Smooth muscle cell (in vitro differentiated cells): ENCODE measurements at regions not wholly inside any gene's neighbourhood (a gene's known extent, or its start where the extent isn't known, plus 50 kb on each side); places are given as distances from the start of the nearest gene placed in this dataset.
A peak's percentile ranks its signal among the peaks of the same experiment; 100 is the strongest.

Experiments used
- DNase-seq: peaks from one replicate; lab custom pipeline; 2025; ENCODE audit not compliant: unreplicated experiment; lab: John Stamatoyannopoulos, UW
- H2AFZ ChIP-seq: fragments of 200-600 bp; sonication (generic); 2 replicates; pipeline ENCODE4 v1.6.0; 2016; ENCODE audit warnings: antibody characterized with exemption, low read depth, mild to moderate bottlenecking
- H3F3A ChIP-seq: fragments of 200-600 bp; sonication (generic); 2 replicates; pipeline ENCODE4 v1.6.0; 2017; ENCODE audit warnings: antibody characterized with exemption, low read depth
- H3K27ac ChIP-seq: fragments of 200-600 bp; sonication (generic); 2 replicates; pipeline ENCODE4 v1.5.1; 2016; ENCODE audit warnings: low read depth, mild to moderate bottlenecking
- H3K27me3 ChIP-seq: fragments of 200-600 bp; sonication (generic); 2 replicates; pipeline ENCODE4 v1.6.1; 2016; ENCODE audit warnings: low read depth, mild to moderate bottlenecking
- H3K36me3 ChIP-seq: fragments of 200-600 bp; sonication (generic); 2 replicates; pipeline ENCODE4 v1.5.1; 2016; ENCODE audit warnings: low read depth
- H3K4me1 ChIP-seq: fragments of 200-600 bp; sonication (generic); 2 replicates; pipeline ENCODE4 v1.5.1; 2016; ENCODE audit warnings: low read depth
- H3K4me2 ChIP-seq: fragments of 200-600 bp; sonication (generic); 2 replicates; pipeline ENCODE4 v1.6.0; 2016; ENCODE audit warnings: mild to moderate bottlenecking
- H3K4me3 ChIP-seq: fragments of 200-600 bp; sonication (generic); 2 replicates; pipeline ENCODE4 v1.5.1; 2016; ENCODE audit warnings: mild to moderate bottlenecking
- H3K79me2 ChIP-seq: fragments of 200-600 bp; sonication (generic); 2 replicates; pipeline ENCODE4 v1.6.0; 2016; ENCODE audit warnings: low read depth, mild to moderate bottlenecking
- H3K9ac ChIP-seq: fragments of 200-600 bp; sonication (generic); 2 replicates; pipeline ENCODE4 v1.6.0; 2016; ENCODE audit warnings: low read depth
- H3K9me3 ChIP-seq: fragments of 200-600 bp; sonication (generic); replicated peaks from 2 replicates; pipeline ENCODE4 v1.5.1; 2016; ENCODE audit warnings: low read depth
- H4K20me1 ChIP-seq: fragments of 200-600 bp; sonication (generic); 2 replicates; pipeline ENCODE4 v1.6.0; 2016; ENCODE audit warnings: low read depth
- CTCF ChIP-seq: fragments of 200-600 bp; sonication (generic); IDR thresholded peaks from 2 replicates; pipeline ENCODE4 v1.5.1; 2017; ENCODE audit warnings: borderline replicate concordance, mild to moderate bottlenecking, antibody characterized with exemption; ENCODE audit not compliant: insufficient read depth, poor library complexity, severe bottlenecking
- WGBS: methylation state at CpG from one replicate; pipeline ENCODE4 v1.1.7; 2016; ENCODE audit warnings: low lambda C conversion rate; 5-methylcytosine and 5-hydroxymethylcytosine counted together

GRCh38 chr5:158289967-158290366 is 431.0 kb upstream of the CLINT1 start:
- H2AFZ ChIP-seq: no peak overlapping the region
- no peaks in the 10 kb centered on the region for H3K79me2 ChIP-seq
- no peak for DNase-seq
- no peaks in the 10 kb centered on the region for H3K4me1 ChIP-seq
- WGBS: 100% methylated on average over 1 of the region's 1 CpG
- H3K27ac ChIP-seq: no peak overlapping the region
- no peaks in the 10 kb centered on the region for H3K9me3 ChIP-seq
- no peak overlapping the region for H3K4me3 ChIP-seq
- no peaks in the 10 kb centered on the region for H3K27me3 ChIP-seq
- no peaks in the 10 kb centered on the region for H3K36me3 ChIP-seq
- no peaks in the 10 kb centered on the region for H4K20me1 ChIP-seq
- no peaks in the 10 kb centered on the region for H3F3A ChIP-seq
- H3K4me2 ChIP-seq: no peak overlapping the region
- TF ChIP-seq CTCF: no peak
- H3K9ac ChIP-seq: no peak overlapping the region

- H3K9me3 ChIP-seq: no peaks in the 10 kb centered on the region
- 90% methylated on average over 1 of the region's 1 CpG for WGBS
- no peak overlapping the region for H3K4me3 ChIP-seq
- H3K4me2 ChIP-seq: no peak overlapping the region
- TF ChIP-seq CTCF: no peak
- H2AFZ ChIP-seq: peak overlapping the region; percentile 5
- H3F3A ChIP-seq: no peaks in the 10 kb centered on the region
- H3K27me3 ChIP-seq: no peaks in the 10 kb centered on the region
- H3K79me2 ChIP-seq: no peaks in the 10 kb centered on the region
- no peak overlapping the region for H3K27ac ChIP-seq
- H4K20me1 ChIP-seq: no peaks in the 10 kb centered on the region
- no peak for DNase-seq
- H3K36me3 ChIP-seq: no peaks in the 10 kb centered on the region
- no peaks in the 10 kb centered on the region for H3K4me1 ChIP-seq
- H3K9ac ChIP-seq: no peak overlapping the region
These were observed 429.3 kb upstream of the CLINT1 start for GRCh38 chr5:158288272-158288657.

- Histone ChIP-seq H3K36me3 (no peaks in the 10 kb centered on the region), H3K9me3 (no peaks in the 10 kb centered on the region), H3K79me2 (no peaks in the 10 kb centered on the region), H4K20me1 (no peaks in the 10 kb centered on the region), H3K27ac (no peak overlapping the region), H3K4me2 (no peak overlapping the region), H3K4me1 (no peaks in the 10 kb centered on the region), H3K27me3 (no peaks in the 10 kb centered on the region), H2AFZ (peak overlapping the region; percentile 5), H3F3A (no peaks in the 10 kb centered on the region), H3K4me3 (no peak overlapping the region), H3K9ac (no peak overlapping the region)
- DNase-seq: no peak
- 71% methylated on average over 12 of the region's 12 CpGs for WGBS
- TF ChIP-seq CTCF: no peak
These were observed 428.8 kb upstream of the CLINT1 start for GRCh38 chr5:158287643-158288271.

- 100% methylated on average over 1 of the region's 1 CpG for WGBS
- no peak overlapping the region for H2AFZ ChIP-seq
- H3K4me1 ChIP-seq: no peaks in the 10 kb centered on the region
- H3K9ac ChIP-seq: no peak overlapping the region
- no peak overlapping the region for H3K27ac ChIP-seq
- no peak for DNase-seq
- H3K9me3 ChIP-seq: no peaks in the 10 kb centered on the region
- H3K27me3 ChIP-seq: no peaks in the 10 kb centered on the region
- TF ChIP-seq CTCF: no peak
- no peaks in the 10 kb centered on the region for H3K36me3 ChIP-seq
- H3K4me2 ChIP-seq: no peak overlapping the region
- H3F3A ChIP-seq: no peaks in the 10 kb centered on the region
- H3K79me2 ChIP-seq: no peaks in the 10 kb centered on the region
- H4K20me1 ChIP-seq: no peaks in the 10 kb centered on the region
- no peak overlapping the region for H3K4me3 ChIP-seq
These were observed 427.9 kb upstream of the CLINT1 start for GRCh38 chr5:158286827-158287226.
